WERI-Rb-1 (cell line): ENCODE measurements at regions not wholly inside any gene's neighbourhood (a gene's known extent, or its start where the extent isn't known, plus 50 kb on each side); places are given as distances from the start of the nearest gene placed in this dataset.
"Not testable (repeated sequence)": the region's sequence is repeated elsewhere in the genome, so short reads cannot be mapped to it uniquely, and the experiment has no call there.

Experiments used
- DNase-seq: peaks from one replicate; pipeline ENCODE4 v3.0.0-alpha.2; 2020
- H3K27ac ChIP-seq: fragments of 250-450 bp; sonication (Bioruptor Pico); 2 replicates; pipeline ENCODE4 v1.5.1; 2020; ENCODE audit warnings: mild to moderate bottlenecking, moderate library complexity
- H3K27me3 ChIP-seq: fragments of 250-450 bp; sonication (Bioruptor Pico); 2 replicates; pipeline ENCODE4 v1.5.1; 2021; ENCODE audit warnings: mild to moderate bottlenecking, low read depth, moderate library complexity; ENCODE audit not compliant: insufficient read depth, severe bottlenecking
- H3K36me3 ChIP-seq: fragments of 250-450 bp; sonication (Bioruptor Pico); 2 replicates; pipeline ENCODE4 v1.5.1; 2020; ENCODE audit warnings: mild to moderate bottlenecking, moderate library complexity
- H3K4me3 ChIP-seq: 2 replicates; pipeline ENCODE4 v1.5.1; 2011; ENCODE audit warnings: low read depth, mild to moderate bottlenecking, control low read depth, low read length
- H3K9me3 ChIP-seq: fragments of 250-450 bp; sonication (Bioruptor Pico); 2 replicates; pipeline ENCODE4 v1.5.1; 2021; ENCODE audit warnings: mild to moderate bottlenecking, moderate library complexity; ENCODE audit not compliant: severe bottlenecking
- TF ChIP-seq, protein P1 (sequence below): IDR thresholded peaks from 2 replicates; pipeline ENCODE4 v1.5.1; 2011; ENCODE audit warnings: low read depth, mild to moderate bottlenecking, control low read depth, inconsistent platforms, low read length

DNA sequence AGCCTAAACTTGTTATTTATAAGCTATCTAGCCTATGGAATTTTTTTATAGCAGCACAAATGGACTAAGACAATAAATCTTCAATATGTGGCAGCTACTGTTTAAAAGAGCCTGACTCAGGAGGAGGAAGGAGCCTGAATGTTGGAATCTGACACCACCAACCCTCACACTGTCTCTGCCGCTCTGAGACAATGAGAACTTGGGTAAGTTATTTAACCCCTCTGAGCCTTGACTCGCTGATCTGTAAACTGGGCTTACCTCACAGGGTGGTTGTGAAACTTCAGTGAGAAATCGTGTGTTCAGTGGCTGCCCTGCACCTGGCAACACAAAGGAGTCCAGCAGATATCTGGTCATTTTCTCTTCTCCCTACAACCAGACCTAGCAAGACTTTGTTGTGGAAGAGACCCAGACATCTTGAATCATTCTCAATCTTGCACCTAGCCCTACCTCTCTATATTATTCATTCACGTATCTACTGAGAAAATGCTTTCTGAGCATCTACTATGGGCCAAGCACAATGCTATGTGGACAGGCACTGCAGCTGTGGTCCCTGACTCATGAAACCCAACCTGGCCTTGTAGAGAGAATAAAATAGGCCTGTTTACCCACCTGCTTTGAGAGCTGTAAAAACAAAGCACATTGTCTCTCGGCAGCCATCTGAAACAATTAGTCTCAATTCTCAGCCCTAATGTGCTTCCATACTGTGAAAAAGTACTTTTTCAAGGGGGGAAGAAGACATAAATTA is 81.9 kb upstream of the SLC25A36 start:
- no peaks in the 10 kb centered on the region for H3K27me3 ChIP-seq
- H3K4me3 ChIP-seq, result no peak overlapping the region
- H3K27ac ChIP-seq, result no peak overlapping the region
- no peak for DNase-seq
- no peaks in the 10 kb centered on the region for H3K9me3 ChIP-seq
- TF ChIP-seq, protein P1, sequence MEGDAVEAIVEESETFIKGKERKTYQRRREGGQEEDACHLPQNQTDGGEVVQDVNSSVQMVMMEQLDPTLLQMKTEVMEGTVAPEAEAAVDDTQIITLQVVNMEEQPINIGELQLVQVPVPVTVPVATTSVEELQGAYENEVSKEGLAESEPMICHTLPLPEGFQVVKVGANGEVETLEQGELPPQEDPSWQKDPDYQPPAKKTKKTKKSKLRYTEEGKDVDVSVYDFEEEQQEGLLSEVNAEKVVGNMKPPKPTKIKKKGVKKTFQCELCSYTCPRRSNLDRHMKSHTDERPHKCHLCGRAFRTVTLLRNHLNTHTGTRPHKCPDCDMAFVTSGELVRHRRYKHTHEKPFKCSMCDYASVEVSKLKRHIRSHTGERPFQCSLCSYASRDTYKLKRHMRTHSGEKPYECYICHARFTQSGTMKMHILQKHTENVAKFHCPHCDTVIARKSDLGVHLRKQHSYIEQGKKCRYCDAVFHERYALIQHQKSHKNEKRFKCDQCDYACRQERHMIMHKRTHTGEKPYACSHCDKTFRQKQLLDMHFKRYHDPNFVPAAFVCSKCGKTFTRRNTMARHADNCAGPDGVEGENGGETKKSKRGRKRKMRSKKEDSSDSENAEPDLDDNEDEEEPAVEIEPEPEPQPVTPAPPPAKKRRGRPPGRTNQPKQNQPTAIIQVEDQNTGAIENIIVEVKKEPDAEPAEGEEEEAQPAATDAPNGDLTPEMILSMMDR, result no peak
- H3K36me3 ChIP-seq, result no peaks in the 10 kb centered on the region

DNA sequence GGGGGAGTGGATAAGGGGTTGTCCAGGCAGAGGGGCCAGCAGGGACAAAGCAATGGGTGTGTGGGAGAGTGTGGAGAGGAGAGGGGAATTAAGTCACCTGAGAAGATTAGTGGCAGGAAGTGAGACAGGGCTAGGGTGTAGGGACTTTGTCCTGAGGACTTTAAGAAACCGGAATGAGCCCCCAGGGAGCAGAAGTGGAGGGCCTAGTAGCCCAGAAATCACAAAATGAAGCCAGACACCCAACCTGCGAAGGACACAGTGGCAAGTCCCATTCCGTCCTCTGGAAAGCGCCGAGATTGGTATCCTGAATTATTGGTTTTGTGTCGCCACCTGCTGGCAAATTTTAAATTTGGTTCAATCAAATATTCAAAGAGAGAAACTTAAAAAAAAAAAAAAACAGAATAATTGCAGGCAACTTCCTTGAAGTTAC is 78.0 kb upstream of the SLC25A36 start:
- TF ChIP-seq, protein P1, result peak; percentile 32; the same call in 1 of the 2 replicates
- no peak overlapping the region for H3K27ac ChIP-seq
- H3K27me3 ChIP-seq, result no peaks in the 10 kb centered on the region
- no peak overlapping the region for H3K4me3 ChIP-seq
- H3K9me3 ChIP-seq, result no peaks in the 10 kb centered on the region
- H3K36me3 ChIP-seq, result no peaks in the 10 kb centered on the region
- DNase-seq, result peak; percentile 53

DNA sequence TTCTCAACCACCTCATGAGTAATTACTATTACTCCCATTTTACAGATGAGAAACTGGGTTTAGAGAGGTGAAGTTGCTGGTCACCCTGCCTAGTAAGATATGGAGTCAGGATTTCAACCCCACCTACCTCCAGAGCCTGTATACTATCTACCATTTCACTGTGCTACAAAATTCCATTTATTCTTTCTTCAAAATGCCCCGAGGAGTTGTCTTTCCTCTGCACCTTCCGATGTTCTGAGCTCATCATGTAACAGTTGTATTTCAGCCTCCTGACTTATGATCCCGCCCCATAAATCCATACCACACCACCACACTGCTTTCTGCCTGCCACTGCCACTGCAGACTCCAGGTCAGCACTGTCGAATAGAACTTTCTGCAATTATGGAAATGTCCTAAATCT is 71.3 kb upstream of the SLC25A36 start:
- no peak for DNase-seq

DNA sequence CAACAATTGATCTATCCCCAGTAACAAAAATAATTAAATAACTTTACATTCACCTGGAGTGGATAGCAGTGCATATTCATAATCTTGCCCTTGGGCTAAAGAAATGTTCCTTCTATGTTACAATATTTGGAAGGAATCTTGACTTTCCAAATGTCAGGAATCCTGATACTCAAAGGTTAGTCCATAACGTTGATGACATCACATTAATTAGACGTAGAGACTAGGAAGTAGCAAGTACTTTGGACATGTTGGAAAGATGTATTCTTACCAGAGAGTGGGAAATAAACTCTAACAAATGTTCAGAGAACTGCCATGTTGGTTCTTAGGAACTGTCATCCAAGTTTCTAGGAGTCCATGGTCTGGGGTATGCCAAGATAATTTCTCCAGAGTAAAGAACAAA is 70.6 kb upstream of the SLC25A36 start:
- Histone ChIP-seq H3K27me3 (no peaks in the 10 kb centered on the region), H3K27ac (no peak overlapping the region), H3K4me3 (no peak overlapping the region), H3K36me3 (no peaks in the 10 kb centered on the region), H3K9me3 (peaks cover 4% of the 10 kb centered on the region)
- no peak for DNase-seq
- TF ChIP-seq, protein P1, result no peak

More for the DNA sequence above, 71.3 kb upstream of the SLC25A36 start:
- TF ChIP-seq, protein P1, result no peak
- H3K4me3 ChIP-seq, result no peak overlapping the region
- H3K36me3 ChIP-seq, result no peaks in the 10 kb centered on the region
- no peaks in the 10 kb centered on the region for H3K27me3 ChIP-seq
- H3K27ac ChIP-seq, result no peak overlapping the region
- H3K9me3 ChIP-seq, result peaks cover 4% of the 10 kb centered on the region

DNA sequence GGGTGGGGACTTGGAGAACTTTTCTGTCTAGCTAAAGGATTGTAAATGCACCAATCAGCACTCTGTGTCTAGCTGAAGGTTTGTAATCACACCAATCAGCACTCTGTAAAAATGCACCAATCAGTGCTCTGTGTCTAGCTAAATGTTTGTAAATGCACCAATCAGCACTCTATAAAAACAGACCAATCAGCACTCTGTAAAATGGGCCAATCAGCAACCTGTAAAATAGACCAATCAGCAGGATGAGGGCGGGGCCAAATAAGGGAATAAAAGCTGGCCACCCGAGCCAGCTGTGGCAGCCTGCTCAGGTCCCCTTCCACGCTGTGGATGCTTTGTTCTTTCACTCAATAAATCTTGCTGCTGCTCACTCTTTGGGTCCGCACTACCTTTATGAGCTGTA is 69.5 kb upstream of the SLC25A36 start:
- H3K4me3 ChIP-seq, H3K36me3 ChIP-seq, H3K27me3 ChIP-seq, DNase-seq, H3K27ac ChIP-seq, H3K9me3 ChIP-seq: not testable (repeated sequence)

DNA sequence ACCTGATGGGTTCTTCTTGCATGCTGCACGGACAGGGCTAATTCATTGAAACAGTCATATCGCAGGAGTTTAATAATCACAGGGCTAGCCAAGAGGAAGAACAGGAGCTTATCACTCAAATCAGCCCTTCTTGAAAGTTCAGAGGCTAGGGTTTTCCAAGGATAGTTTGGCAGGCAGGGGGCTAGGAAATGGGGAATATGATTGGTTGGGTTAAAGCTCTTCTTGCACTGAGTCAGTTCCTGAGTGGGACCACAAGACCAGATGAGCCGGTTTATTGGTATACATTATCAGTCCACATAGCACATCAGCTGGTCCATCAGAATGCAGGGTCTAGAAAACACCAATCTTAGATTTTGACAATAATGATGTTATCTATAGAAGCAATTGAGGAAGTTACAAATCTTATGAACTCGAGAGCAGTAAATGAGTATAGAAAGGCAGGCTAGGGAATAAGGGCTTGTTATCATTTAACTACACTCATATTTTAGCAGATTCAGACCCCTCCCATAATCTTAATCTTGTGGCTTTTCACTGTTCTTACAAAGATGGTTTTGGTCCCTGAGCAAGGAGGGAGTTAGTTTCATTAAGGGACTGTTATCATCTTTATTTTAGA is 58.1 kb upstream of the SLC25A36 start:
- peaks cover 4% of the 10 kb centered on the region for H3K9me3 ChIP-seq
- H3K27ac ChIP-seq, result no peak overlapping the region
- no peaks in the 10 kb centered on the region for H3K27me3 ChIP-seq
- H3K36me3 ChIP-seq, result no peaks in the 10 kb centered on the region
- no peak for DNase-seq
- H3K4me3 ChIP-seq, result no peak overlapping the region
- TF ChIP-seq, protein P1, result no peak

DNA sequence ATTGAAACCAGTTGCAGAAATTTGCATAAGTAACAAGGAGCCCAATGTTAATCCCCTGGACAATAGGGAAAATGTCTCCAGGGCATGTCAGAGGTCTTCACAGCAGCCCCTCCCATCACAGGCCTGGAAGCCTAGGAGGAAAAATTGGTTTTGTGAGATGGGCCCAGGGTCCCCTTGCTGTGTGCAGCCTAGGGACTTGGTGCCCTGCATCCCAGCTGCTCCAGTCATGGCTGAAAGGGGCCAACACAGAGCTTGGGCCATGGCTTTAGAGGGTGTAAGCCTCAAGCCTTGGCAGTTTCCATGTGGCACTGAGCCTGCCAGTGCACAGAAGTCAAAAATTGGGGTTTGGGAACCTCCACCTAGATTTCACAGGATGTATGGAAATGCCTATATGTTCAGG is 55.9 kb upstream of the SLC25A36 start:
- H3K9me3 ChIP-seq, H3K27me3 ChIP-seq, H3K4me3 ChIP-seq, H3K36me3 ChIP-seq, DNase-seq, H3K27ac ChIP-seq: not testable (repeated sequence)
